GM23338 (cell line): ENCODE measurements at regions not wholly inside any gene's neighbourhood (a gene's known extent, or its start where the extent isn't known, plus 50 kb on each side); places are given as distances from the start of the nearest gene placed in this dataset.

Experiments
- ATAC-seq: fragments of 200-7000 bp; cut with Tn5 transposase; 3 replicates; pipeline ENCODE4 v1.9.1; 2020
- DNase-seq: peaks from one replicate; pipeline ENCODE4 v3.0.0-alpha.2; 2015; ENCODE audit warnings: low spot score
- H2AFZ ChIP-seq: fragments of 200-600 bp; sonication (generic); 2 replicates; pipeline ENCODE4 v1.8.0; 2016; ENCODE audit warnings: antibody characterized with exemption, mild to moderate bottlenecking, moderate library complexity
- H3F3A ChIP-seq: fragments of 200-600 bp; sonication (generic); replicated peaks from 2 replicates; pipeline ENCODE4 v1.8.0; 2017; ENCODE audit warnings: antibody characterized with exemption, mixed run types, low read depth
- H3K27ac ChIP-seq: fragments of 200-600 bp; sonication (generic); 2 replicates; pipeline ENCODE4 v1.6.1; 2016; ENCODE audit warnings: low read depth
- H3K27me3 ChIP-seq: fragments of 200-600 bp; sonication (generic); 2 replicates; pipeline ENCODE4 v1.8.0; 2016; ENCODE audit warnings: mild to moderate bottlenecking, mixed run types, moderate library complexity; ENCODE audit not compliant: insufficient read depth
- H3K36me3 ChIP-seq: fragments of 200-600 bp; sonication (generic); 2 replicates; pipeline ENCODE4 v1.8.0; 2016; ENCODE audit warnings: mild to moderate bottlenecking; ENCODE audit not compliant: insufficient read depth
- H3K4me1 ChIP-seq: fragments of 200-600 bp; sonication (generic); 2 replicates; pipeline ENCODE4 v1.8.0; 2016; ENCODE audit warnings: mild to moderate bottlenecking, moderate library complexity; ENCODE audit not compliant: insufficient read depth
- H3K4me2 ChIP-seq: fragments of 200-600 bp; sonication (generic); 2 replicates; pipeline ENCODE4 v1.7.1; 2017; ENCODE audit warnings: mixed run types
- H3K4me3 ChIP-seq: fragments of 200-600 bp; sonication (generic); 2 replicates; pipeline ENCODE4 v1.6.1; 2016; ENCODE audit warnings: mixed run types
- H3K79me2 ChIP-seq: fragments of 200-600 bp; sonication (generic); replicated peaks from 2 replicates; pipeline ENCODE4 v1.8.0; 2017; ENCODE audit warnings: mild to moderate bottlenecking; ENCODE audit not compliant: insufficient read depth
- H3K9me2 ChIP-seq: fragments of 200-600 bp; sonication (generic); 2 replicates; pipeline ENCODE4 v1.8.0; 2017; ENCODE audit not compliant: insufficient read depth
- H4K20me1 ChIP-seq: fragments of 200-600 bp; sonication (generic); replicated peaks from 2 replicates; pipeline ENCODE4 v1.8.0; 2017; ENCODE audit warnings: mild to moderate bottlenecking; ENCODE audit not compliant: insufficient read depth
- H3K27ac Mint-ChIP-seq: 2 replicates; pipeline ENCODE4 v1.8.0; 2020; ENCODE audit warnings: inconsistent platforms, mild to moderate bottlenecking, moderate library complexity, mixed read lengths
- H3K27me3 Mint-ChIP-seq: 3 replicates; pipeline ENCODE4 v1.8.0; 2022; ENCODE audit warnings: low read depth, mild to moderate bottlenecking, moderate library complexity, mixed read lengths, inconsistent platforms; ENCODE audit not compliant: insufficient read depth, poor library complexity
- H3K36me3 Mint-ChIP-seq: 3 replicates; pipeline ENCODE4 v1.8.0; 2021; ENCODE audit warnings: low read depth, mild to moderate bottlenecking, inconsistent platforms, moderate library complexity, mixed read lengths
- H3K4me1 Mint-ChIP-seq: 3 replicates; pipeline ENCODE4 v1.8.0; 2020; ENCODE audit warnings: mild to moderate bottlenecking, inconsistent platforms, mixed read lengths
- H3K4me3 Mint-ChIP-seq: 3 replicates; pipeline ENCODE4 v1.8.0; 2021; ENCODE audit warnings: moderate library complexity, mild to moderate bottlenecking, inconsistent platforms, mixed read lengths
- H3K9me3 Mint-ChIP-seq: 3 replicates; pipeline ENCODE4 v1.8.0; 2020; ENCODE audit warnings: moderate library complexity, mild to moderate bottlenecking, inconsistent platforms, mixed read lengths
- CREB1 ChIP-seq: fragments of 250-450 bp; sonication (Bioruptor Pico); IDR thresholded peaks from 2 replicates; pipeline ENCODE4 v1.5.0; 2020; ENCODE audit warnings: low read depth, mild to moderate bottlenecking, moderate library complexity
- EZH2 ChIP-seq: fragments of 200-600 bp; sonication (generic); IDR thresholded peaks from one replicate; pipeline ENCODE4 v1.8.0; 2017; ENCODE audit warnings: antibody characterized with exemption, mild to moderate bottlenecking, low read depth; ENCODE audit not compliant: unreplicated experiment
- EZH2phosphoT487 ChIP-seq: fragments of 200-600 bp; sonication (generic); IDR thresholded peaks from one replicate; pipeline ENCODE4 v1.8.1; 2018; ENCODE audit warnings: antibody characterized with exemption; ENCODE audit not compliant: unreplicated experiment
- JUNB ChIP-seq: IDR thresholded peaks from one replicate; pipeline ENCODE4 v1.6.1; 2016; ENCODE audit warnings: antibody characterized with exemption; ENCODE audit not compliant: unreplicated experiment
- NANOG ChIP-seq: IDR thresholded peaks from 2 replicates; pipeline ENCODE4 v1.6.1; 2016; ENCODE audit warnings: antibody characterized with exemption, borderline replicate concordance
- POLR2AphosphoS5 ChIP-seq: IDR thresholded peaks from 2 replicates; pipeline ENCODE4 v1.6.1; 2016; ENCODE audit warnings: antibody characterized with exemption, low read depth
- STAT1 ChIP-seq: IDR thresholded peaks from one replicate; pipeline ENCODE4 v1.6.1; 2016; ENCODE audit warnings: antibody characterized with exemption; ENCODE audit not compliant: unreplicated experiment
- ZNF114 ChIP-seq: fragments of 250-450 bp; sonication (Bioruptor Pico); IDR thresholded peaks from 2 replicates; pipeline ENCODE4 v1.5.0; 2020; ENCODE audit warnings: mild to moderate bottlenecking, moderate library complexity
- ZNF331 ChIP-seq: fragments of 250-450 bp; sonication (Bioruptor Pico); IDR thresholded peaks from 2 replicates; pipeline ENCODE4 v1.5.0; 2020; ENCODE audit warnings: low read depth, mild to moderate bottlenecking, moderate library complexity
- TF ChIP-seq, protein P1 (sequence below), 2 experiments: fragments of 200-600 bp in 1 of 2; sonication (generic) in 1 of 2; conservative IDR thresholded peaks; 2 replicates each; pipeline versions ENCODE4 v1.5.1 to v1.6.1; 2016 to 2017; ENCODE audit warnings: antibody characterized with exemption in 2 of 2, low read depth in 2 of 2, mild to moderate bottlenecking in 2 of 2, moderate library complexity in 1 of 2
- TF ChIP-seq, protein P2 (sequence below): IDR thresholded peaks from 2 replicates; pipeline ENCODE4 v1.6.1; 2016; ENCODE audit warnings: antibody characterized with exemption
- TF ChIP-seq, protein P3 (sequence below): fragments of 250-450 bp; sonication (Bioruptor Pico); IDR thresholded peaks from 2 replicates; pipeline ENCODE4 v1.5.0; 2020; ENCODE audit warnings: mild to moderate bottlenecking, moderate library complexity

DNA sequence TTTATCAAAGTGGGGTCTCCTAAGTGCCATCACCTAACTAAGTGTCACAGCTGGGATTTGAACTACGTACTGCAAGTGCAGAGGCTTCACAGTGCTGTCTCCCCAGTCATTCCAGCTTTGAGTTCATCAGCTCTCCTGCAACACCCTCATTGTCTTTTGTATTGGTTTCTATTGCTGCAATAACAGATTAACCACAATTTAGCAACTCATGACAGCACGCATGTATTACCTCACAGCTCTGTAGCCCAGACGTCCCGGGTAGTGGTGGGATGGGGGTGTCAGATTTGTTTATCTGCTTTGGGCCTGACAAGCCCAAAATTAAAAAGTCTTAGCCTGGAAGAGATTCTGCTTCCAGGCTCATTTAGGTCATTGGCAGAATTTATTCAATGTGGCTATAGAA lies 220.5 kb upstream of the LRRN1 start:
- no peak overlapping the region for H3K27ac ChIP-seq
- DNase-seq: no peak
- no peak overlapping the region for H3K4me2 ChIP-seq
- H3K4me1 ChIP-seq: no peaks in the 10 kb centered on the region
- no peak overlapping the region for H2AFZ ChIP-seq
- Mint-ChIP-seq H3K27ac (no peak overlapping the region), H3K9me3 (peaks cover 85% of the 10 kb centered on the region), H3K4me1 (no peaks in the 10 kb centered on the region), H3K36me3 (peaks cover 32% of the 10 kb centered on the region), H3K27me3 (peaks cover 4% of the 10 kb centered on the region), H3K4me3 (no peak overlapping the region)
- H3K9me2 ChIP-seq: no peaks in the 10 kb centered on the region
- H3F3A ChIP-seq: no peaks in the 10 kb centered on the region
- no peaks in the 10 kb centered on the region for H3K79me2 ChIP-seq
- H3K36me3 ChIP-seq: no peaks in the 10 kb centered on the region
- no peaks in the 10 kb centered on the region for H3K27me3 ChIP-seq
- H3K4me3 ChIP-seq: no peak overlapping the region
- no peak for ATAC-seq
- no peaks in the 10 kb centered on the region for H4K20me1 ChIP-seq
- TF ChIP-seq EZH2phosphoT487: no peak
- TF ChIP-seq, protein P1, sequence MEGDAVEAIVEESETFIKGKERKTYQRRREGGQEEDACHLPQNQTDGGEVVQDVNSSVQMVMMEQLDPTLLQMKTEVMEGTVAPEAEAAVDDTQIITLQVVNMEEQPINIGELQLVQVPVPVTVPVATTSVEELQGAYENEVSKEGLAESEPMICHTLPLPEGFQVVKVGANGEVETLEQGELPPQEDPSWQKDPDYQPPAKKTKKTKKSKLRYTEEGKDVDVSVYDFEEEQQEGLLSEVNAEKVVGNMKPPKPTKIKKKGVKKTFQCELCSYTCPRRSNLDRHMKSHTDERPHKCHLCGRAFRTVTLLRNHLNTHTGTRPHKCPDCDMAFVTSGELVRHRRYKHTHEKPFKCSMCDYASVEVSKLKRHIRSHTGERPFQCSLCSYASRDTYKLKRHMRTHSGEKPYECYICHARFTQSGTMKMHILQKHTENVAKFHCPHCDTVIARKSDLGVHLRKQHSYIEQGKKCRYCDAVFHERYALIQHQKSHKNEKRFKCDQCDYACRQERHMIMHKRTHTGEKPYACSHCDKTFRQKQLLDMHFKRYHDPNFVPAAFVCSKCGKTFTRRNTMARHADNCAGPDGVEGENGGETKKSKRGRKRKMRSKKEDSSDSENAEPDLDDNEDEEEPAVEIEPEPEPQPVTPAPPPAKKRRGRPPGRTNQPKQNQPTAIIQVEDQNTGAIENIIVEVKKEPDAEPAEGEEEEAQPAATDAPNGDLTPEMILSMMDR (conservative IDR thresholded peaks at IDR 0.05; ENCODE audit: low read depth in 2 of 2): no peak
- TF ChIP-seq STAT1: no peak
- TF ChIP-seq, protein P2, sequence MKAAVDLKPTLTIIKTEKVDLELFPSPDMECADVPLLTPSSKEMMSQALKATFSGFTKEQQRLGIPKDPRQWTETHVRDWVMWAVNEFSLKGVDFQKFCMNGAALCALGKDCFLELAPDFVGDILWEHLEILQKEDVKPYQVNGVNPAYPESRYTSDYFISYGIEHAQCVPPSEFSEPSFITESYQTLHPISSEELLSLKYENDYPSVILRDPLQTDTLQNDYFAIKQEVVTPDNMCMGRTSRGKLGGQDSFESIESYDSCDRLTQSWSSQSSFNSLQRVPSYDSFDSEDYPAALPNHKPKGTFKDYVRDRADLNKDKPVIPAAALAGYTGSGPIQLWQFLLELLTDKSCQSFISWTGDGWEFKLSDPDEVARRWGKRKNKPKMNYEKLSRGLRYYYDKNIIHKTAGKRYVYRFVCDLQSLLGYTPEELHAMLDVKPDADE: no peak
- TF ChIP-seq NANOG: no peak
- no peak for TF ChIP-seq POLR2AphosphoS5
- TF ChIP-seq JUNB: no peak
- TF ChIP-seq CREB1: no peak

DNA sequence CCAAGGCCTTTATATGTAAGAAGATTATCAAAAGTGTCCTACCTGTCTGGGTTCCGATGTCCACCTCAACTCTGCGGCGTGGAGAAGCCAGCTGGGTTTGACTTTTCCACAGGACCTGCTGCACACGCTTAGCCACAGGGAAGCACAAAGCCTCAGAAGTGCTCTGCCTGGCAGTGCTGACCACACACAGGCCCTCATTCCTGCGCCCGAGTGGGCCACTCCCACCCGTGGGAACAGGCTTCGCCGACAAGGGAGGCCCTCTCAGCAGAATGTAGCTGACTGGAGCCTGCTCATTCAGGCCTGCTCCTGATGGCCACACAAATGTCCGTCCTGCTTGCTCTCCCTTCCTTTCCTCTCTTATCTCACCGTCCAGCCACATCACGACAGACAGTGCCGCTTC lies 221.4 kb upstream of the LRRN1 start:
- Histone ChIP-seq H4K20me1 (no peaks in the 10 kb centered on the region), H3K27ac (no peak overlapping the region), H3K4me3 (no peak overlapping the region), H3F3A (no peaks in the 10 kb centered on the region), H3K4me1 (no peaks in the 10 kb centered on the region), H3K4me2 (no peak overlapping the region), H3K79me2 (no peaks in the 10 kb centered on the region), H2AFZ (no peak overlapping the region), H3K36me3 (no peaks in the 10 kb centered on the region), H3K27me3 (no peaks in the 10 kb centered on the region), H3K9me2 (no peaks in the 10 kb centered on the region)
- no peak overlapping the region for H3K4me3 Mint-ChIP-seq
- peaks cover 79% of the 10 kb centered on the region for H3K9me3 Mint-ChIP-seq
- H3K27me3 Mint-ChIP-seq: peaks cover 4% of the 10 kb centered on the region
- H3K27ac Mint-ChIP-seq: no peak overlapping the region
- TF ChIP-seq, protein P3, sequence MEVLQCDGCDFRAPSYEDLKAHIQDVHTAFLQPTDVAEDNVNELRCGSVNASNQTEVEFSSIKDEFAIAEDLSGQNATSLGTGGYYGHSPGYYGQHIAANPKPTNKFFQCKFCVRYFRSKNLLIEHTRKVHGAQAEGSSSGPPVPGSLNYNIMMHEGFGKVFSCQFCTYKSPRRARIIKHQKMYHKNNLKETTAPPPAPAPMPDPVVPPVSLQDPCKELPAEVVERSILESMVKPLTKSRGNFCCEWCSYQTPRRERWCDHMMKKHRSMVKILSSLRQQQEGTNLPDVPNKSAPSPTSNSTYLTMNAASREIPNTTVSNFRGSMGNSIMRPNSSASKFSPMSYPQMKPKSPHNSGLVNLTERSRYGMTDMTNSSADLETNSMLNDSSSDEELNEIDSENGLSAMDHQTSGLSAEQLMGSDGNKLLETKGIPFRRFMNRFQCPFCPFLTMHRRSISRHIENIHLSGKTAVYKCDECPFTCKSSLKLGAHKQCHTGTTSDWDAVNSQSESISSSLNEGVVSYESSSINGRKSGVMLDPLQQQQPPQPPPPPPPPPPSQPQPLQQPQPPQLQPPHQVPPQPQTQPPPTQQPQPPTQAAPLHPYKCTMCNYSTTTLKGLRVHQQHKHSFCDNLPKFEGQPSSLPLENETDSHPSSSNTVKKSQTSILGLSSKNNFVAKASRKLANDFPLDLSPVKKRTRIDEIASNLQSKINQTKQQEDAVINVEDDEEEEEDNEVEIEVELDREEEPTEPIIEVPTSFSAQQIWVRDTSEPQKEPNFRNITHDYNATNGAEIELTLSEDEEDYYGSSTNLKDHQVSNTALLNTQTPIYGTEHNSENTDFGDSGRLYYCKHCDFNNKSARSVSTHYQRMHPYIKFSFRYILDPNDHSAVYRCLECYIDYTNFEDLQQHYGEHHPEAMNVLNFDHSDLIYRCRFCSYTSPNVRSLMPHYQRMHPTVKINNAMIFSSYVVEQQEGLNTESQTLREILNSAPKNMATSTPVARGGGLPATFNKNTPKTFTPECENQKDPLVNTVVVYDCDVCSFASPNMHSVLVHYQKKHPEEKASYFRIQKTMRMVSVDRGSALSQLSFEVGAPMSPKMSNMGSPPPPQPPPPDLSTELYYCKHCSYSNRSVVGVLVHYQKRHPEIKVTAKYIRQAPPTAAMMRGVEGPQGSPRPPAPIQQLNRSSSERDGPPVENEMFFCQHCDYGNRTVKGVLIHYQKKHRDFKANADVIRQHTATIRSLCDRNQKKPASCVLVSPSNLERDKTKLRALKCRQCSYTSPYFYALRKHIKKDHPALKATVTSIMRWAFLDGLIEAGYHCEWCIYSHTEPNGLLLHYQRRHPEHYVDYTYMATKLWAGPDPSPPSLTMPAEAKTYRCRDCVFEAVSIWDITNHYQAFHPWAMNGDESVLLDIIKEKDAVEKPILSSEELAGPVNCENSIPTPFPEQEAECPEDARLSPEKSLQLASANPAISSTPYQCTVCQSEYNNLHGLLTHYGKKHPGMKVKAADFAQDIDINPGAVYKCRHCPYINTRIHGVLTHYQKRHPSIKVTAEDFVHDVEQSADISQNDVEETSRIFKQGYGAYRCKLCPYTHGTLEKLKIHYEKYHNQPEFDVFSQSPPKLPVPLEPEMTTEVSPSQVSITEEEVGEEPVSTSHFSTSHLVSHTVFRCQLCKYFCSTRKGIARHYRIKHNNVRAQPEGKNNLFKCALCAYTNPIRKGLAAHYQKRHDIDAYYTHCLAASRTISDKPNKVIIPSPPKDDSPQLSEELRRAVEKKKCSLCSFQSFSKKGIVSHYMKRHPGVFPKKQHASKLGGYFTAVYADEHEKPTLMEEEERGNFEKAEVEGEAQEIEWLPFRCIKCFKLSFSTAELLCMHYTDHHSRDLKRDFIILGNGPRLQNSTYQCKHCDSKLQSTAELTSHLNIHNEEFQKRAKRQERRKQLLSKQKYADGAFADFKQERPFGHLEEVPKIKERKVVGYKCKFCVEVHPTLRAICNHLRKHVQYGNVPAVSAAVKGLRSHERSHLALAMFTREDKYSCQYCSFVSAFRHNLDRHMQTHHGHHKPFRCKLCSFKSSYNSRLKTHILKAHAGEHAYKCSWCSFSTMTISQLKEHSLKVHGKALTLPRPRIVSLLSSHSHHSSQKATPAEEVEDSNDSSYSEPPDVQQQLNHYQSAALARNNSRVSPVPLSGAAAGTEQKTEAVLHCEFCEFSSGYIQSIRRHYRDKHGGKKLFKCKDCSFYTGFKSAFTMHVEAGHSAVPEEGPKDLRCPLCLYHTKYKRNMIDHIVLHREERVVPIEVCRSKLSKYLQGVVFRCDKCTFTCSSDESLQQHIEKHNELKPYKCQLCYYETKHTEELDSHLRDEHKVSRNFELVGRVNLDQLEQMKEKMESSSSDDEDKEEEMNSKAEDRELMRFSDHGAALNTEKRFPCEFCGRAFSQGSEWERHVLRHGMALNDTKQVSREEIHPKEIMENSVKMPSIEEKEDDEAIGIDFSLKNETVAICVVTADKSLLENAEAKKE (CRISPR knock-in tag): no peak
- no peak for TF ChIP-seq EZH2
- TF ChIP-seq ZNF114 (CRISPR knock-in tag): no peak
- TF ChIP-seq, protein P1 (conservative IDR thresholded peaks at IDR 0.05; ENCODE audit: low read depth in 2 of 2): no peak
- no peak for TF ChIP-seq NANOG
- TF ChIP-seq ZNF331: no peak
- no peak for TF ChIP-seq POLR2AphosphoS5
- TF ChIP-seq EZH2phosphoT487: no peak
- H3K4me1 Mint-ChIP-seq: no peaks in the 10 kb centered on the region
- no peak for DNase-seq
- no peak for ATAC-seq
- H3K36me3 Mint-ChIP-seq: peaks cover 37% of the 10 kb centered on the region
